GM21423 (cell line): ENCODE measurements at regions not wholly inside any gene's neighbourhood (a gene's known extent, or its start where the extent isn't known, plus 50 kb on each side); places are given as distances from the start of the nearest gene placed in this dataset.
"Not testable (repeated sequence)": the region's sequence is repeated elsewhere in the genome, so short reads cannot be mapped to it uniquely, and the experiment has no call there.

ENCODE experiments used
- ATAC-seq: cut with Tn5 transposase; IDR thresholded peaks from one replicate; pipeline ENCODE4 v1.9.1; 2021; ENCODE audit warnings: mild to moderate bottlenecking, moderate library complexity; ENCODE audit not compliant: unreplicated experiment

DNA sequence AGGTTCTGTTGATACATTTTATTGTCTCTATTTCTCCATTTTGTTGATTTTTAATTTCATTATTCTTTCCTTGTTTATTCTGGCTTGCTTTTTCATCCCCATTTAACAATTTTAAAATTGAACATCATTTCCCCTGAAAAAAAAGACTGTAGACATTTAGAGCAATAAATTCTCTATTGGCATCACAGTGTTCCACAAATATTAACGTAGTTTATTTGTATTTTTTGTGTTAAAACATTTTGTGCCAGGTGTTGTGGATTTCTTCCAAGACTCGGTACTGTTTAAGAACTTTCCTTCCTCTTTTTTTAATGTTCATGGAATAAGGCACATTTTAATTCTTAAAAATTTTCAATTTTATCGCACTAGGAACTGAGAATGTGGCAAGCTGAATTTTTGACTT, 156.1 kb upstream of the NPY start:
- ATAC-seq = no peak

DNA sequence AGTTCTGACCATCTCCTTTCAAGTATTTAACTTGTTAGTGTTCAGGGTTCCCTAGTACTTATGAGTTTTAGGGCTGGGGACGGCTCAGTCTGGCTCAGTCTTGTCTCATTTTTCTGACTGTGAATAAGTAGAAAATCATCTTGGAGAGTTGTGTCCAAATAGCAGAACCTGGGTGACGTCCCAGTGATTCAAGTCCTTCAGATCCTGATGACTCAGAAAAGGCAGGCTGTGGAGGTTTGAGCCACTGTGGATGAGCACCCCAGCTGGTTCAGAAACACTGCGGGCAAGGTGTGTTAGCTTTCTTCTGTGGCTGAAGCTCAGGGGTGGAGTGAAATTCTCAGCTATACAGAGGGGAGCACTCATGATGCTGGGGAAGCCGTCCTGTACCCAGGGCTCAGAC, 154.4 kb upstream of the NPY start:
- ATAC-seq = no peak

DNA sequence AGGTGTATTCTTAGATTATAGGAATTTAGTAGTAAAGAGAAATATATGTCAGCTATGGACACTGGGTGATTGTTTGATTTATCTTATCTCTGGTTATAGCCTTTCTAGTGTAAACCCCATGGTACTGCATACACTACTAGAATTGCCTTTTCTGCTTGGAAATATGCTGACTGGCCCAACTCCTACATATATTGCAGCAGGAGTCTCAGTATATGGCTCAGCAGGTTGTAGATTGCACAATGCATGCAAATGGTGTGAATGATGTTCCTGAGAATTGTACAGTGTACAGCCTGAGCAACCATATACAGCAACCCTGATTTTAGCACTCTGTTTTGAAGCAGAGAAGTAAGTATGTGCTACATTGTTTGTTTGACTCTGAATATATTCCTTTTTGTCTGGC, 153.4 kb upstream of the NPY start:
- ATAC-seq = no peak

DNA sequence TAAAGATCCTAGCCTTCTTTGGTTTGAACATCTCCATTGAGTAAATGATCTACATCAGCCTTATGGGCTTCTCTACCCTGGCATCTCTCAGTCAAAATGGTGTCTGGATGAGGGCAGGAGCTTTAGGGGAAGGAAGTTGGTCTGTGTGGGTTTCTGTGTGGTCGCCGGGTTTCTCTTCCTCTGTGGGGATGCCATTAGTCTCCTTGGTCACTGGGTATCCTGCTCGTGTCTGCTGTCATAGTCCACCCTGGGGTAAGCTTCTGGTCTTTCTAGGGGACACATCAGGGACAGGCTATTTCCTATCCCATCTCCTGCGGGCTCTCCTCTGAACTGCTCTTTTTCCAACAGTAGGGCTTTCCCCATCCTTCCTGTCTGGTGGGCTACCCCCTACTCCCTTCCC, 150.3 kb upstream of the NPY start:
- ATAC-seq = peak; percentile 48

DNA sequence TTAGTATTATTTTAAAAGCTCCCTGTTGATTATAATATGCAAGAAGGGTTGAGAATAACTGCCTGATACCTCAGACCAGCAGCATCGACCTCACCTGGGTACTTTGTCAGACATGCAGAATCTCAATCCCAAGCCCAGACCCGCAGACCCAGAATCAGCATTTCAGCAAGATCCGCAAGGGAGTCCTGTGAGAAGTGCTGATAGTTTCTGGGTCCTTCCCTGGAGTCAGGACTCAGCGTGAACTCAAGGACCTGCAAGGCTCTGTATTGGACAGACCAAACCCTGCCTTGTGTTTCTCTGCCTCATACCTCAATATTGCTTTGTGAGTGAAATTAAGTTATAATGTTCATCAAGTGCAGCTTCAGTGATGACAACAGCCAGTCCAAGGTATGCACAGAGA, 149.5 kb upstream of the NPY start:
- ATAC-seq = no peak

DNA sequence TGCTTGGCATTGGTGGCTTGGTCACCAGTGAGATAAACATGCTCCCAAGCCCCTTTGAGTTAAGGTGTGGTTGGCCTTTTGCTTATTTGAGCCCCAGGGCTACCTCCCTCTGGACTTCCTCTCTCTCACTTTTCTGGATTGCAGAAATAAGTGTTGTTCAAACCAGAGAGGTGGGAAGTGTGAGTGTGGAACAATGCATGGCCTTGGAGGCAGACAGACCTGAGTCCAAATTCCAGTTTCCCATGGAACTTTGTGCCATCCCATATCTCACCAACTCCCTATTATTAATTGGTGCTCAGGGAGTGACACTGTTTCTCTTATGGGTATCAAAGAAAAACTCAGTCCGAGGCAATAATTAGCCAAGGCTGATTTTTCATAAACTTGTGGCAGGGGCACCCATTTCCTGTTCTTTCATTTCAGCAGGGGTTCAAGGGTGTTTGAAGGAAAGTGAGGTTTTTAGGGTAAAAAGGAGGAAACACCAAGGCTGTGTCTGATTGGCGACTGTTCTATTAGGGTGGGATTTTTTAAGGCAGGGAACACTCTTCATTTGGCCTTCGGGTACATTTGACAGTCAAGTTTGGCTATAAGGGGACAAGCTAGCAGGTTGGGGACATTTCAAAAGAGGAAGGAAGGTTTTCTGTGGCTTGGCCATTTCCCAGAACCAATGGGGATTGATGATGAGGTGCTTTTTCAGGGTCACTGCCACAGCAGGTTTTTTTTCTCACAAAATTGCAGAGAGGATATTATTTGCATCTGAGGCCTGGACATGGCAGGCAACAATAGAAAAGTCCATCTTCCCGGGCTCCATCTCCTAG, 148.8 kb upstream of the NPY start:
- ATAC-seq = peak; percentile 75

DNA sequence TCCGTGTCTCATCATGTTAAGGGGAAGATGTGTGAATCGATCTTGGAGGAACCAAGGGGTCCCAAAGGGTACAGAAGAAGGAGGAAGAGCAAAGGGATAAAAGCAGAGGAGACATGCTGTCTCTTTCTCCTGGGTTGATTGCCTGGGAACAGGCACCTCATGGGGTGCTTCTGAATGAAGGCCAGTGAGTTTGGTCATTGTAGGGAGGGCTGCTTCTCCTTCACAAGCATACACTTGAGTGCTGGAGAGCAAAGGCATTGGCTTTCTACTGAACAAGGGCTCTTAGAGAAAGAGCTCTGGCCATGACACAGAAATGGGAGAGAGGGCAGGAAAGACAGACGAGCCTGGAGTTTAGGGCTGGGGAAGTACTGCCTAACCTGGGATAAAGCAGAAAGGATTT, 146.7 kb upstream of the NPY start:
- ATAC-seq = no peak

DNA sequence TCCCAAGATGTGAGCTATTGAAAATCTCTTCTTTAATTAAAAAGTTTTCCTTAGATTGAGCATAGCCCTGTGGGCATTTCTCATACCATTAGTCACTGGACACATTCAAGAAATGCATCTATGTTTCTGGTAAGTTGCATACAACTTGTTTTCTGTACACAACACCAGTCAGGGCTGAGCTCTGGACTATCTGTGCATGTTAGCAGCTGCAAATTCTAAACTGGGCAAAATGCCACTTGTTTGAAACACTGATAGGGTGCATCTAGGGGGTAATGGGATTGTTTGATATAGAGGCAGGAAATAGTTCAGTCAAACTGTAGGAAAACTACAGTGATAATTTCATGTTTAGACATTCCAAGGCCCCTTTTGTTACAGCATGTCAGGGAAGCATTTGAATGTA, 145.6 kb upstream of the NPY start:
- ATAC-seq = no peak

DNA sequence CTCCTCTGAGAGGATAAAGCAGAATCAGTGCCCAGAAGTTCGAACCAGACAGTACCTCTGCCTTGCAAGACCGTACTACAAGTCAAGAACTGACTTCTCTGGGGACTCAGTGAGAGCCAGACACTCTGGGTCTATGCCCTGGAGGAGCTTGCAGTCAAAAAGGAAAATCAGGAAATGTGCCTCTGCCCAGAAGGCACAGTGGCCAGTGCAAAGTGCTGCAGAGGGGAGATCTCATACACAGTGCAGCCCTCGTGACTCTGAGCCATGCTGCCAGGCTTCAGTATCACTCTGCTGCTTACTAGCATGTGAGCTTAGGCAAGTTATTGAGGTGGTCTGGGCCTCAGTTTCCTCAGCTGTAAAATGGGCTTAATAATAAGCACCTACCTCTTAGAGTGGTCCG, 144.0 kb upstream of the NPY start:
- no peak for ATAC-seq

DNA sequence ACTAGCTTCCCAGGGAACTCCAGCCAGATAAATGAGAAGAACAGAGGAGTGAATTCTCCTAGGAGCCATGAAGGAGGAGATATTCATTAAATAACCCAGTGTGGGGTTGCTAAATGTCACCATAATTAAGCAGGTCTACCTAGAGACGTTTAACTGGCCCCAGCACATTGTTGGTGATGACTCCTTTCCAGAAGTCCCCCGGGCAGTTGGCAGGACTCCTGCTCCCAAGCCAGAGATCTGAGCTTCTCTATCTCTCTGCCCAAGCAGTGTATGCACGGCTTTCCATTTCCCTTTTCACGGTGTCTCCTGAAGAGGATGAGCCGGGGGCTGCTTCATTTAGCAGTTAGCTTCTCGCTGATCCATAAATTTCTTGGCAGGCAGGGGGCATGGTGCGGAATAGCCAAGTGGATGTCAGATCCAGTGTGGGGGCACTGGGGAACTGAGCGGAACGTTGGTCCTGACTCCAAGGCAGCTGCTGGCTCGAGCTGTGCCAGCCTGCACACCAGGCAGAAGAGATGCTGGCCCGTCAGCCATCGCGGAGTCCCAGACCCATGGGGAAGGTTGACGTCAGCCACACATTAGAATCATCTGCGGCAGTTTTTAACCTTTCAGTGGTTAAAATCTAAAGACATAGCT, 142.0 kb upstream of the NPY start:
- ATAC-seq = no peak

DNA sequence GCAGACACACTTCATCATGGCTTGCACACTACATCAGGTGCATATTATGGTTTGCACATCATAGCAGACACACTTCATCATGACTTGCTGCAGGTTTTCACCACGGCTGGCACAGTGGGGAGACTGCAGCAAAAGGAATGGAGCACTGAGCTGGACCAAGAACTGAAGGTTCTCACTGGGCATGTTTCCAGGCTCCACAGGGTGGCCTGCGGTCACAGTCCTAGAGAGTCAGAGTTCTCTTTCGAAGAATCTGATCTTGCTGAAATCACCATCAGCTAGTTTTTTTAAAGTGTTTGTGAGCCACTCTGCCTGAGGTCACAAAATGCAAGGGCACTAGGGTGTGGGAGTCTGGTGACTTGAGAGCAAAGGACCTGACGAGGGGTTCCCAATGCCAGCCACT, 140.4 kb upstream of the NPY start:
- ATAC-seq = no peak

DNA sequence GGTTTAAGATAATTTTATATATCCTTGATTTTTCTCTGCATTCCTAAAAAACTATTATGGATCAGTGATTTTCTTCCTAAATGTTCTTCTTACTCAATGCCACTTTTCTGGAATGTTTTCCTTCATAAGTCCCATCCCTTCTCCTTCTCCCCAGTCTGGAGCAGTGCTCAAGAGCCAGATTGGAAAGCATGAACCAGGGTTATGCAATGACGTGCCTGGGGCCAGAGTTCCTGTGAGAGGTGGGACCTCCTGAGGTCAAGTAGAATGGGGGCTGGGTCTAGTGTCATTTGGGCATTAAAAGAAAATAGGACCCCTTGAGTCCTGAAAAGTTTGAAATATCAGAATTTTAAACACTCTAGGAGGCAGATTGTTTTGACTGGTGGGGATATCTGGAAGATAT, 132.0 kb upstream of the NPY start:
- ATAC-seq = no peak

DNA sequence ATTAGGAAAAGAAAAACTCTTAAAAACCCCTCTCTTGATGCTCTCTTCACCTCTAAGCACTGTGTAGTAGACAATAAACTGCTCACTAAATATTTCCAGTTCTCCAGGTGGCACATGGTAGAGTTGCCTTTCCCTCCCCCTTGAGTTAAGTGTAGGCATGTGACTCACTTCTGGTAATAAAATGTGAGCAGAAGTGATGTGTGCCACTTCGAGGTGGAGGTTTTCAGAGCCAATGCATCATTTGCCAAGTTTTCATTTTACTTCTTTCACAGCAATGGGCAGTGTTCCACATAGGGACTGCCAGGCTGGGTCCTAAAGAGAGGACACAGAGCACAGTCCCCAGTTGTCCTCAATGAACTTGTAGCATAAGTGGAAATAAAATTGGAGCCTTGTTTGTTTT, 131.6 kb upstream of the NPY start:
- no peak for ATAC-seq

DNA sequence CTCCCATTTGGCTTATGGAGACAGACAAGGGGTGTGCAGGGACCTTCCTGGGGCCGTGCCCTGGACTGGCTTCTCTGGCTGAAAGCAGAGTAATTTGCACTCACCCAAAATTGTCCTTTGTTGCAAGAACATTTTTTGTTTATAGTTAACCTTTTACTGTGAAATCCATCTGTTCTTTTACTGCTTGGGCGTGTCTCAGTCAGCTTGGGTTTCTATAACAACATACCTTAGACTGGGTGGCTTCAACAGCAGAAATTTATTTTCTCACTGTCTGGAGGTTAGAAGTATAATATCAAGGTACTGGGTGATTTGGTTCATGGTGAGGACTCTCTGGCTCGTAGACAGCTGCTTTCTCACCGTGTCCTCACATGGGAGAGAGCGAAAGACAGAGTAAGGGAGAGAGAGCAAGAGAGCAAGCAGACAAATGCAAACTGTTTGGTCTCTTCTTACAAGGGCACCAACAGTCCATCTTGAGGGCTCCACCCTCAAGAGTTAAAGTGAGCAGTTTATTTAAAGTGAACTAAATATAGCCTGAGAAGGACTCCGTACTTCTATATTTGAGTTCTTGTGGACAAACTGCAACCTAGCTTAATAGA, 131.0 kb upstream of the NPY start:
- ATAC-seq = no peak

DNA sequence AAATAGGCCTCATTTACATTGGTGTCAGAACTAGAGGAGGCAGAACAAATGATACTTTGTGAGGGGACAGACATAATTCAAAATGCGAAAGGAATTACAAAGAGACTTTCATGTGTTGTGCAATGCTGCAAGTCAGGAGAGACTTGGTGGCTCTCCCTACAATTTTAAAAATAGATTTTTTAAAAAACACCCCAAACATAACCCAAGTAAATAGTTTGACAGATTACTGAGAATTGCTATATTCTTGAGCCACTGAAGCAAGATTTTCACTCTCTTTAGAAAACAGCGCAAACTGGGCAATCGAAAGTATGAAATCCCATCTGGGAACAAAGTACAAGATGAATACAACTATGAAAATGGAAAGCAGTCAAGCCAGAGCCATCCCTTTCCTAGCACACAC, 126.3 kb upstream of the NPY start:
- no peak for ATAC-seq

DNA sequence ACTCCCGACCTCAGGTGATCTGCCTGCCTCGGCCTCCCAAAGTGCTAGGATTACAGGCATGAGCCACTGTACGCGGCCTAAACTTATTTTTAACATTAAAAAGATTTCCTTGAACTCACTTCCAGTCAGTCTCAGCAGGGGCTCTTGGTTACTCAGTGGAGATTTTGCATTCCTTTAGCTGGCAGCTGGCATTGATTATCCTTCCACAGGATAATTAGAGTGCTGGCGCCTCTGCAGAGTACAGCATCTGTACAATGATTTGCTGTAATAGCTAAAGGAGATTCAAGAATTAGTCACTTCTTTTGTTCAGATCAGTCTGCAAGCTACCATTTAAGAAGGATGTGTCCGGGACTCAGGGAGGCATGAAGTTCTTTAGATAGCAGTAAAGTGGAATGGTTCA, 125.0 kb upstream of the NPY start:
- no peak for ATAC-seq

DNA sequence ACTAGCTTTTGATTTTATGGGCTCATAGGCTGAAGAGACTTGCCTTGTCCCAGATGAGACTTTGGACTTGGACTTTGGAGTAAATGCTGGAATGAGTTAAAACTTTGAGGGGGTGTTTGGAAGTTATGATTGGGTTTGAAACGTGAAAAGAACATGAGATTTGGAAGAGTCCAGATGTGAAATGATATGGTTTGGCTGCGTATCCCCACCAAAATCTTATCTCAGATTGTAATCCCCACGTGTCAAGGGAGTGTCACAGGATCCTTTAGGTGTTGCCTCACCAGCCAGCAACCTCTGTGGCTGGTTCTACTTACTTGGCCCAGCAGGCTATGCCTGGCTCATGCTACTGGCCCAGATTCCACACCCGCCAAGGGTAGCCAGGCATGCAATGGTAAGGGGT, 119.6 kb upstream of the NPY start:
- ATAC-seq = no peak

DNA sequence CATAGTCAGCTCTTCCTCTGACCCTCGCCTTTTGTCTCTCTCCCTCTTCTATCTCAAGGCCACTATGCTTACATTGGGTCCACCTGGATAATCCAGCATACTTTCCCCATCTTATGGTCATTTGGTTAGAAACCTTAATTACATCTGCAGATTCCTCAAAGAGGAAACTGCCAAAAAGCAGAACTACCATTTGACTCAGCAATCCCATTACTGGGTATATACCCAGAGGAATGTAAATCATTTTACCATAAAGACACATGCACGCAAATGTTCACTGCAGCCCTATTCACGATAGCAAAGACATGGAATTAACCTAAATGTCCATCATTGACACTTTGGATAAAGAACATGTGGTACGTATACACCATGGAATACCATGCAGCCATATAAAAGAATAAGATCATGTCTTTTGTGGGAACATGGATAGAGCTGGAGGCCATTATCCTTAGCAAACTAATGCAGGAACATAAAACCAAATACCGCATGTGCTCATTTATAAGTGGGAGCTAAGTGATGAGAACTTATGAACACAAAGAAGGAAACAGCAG, 114.8 kb upstream of the NPY start:
- ATAC-seq = no peak

DNA sequence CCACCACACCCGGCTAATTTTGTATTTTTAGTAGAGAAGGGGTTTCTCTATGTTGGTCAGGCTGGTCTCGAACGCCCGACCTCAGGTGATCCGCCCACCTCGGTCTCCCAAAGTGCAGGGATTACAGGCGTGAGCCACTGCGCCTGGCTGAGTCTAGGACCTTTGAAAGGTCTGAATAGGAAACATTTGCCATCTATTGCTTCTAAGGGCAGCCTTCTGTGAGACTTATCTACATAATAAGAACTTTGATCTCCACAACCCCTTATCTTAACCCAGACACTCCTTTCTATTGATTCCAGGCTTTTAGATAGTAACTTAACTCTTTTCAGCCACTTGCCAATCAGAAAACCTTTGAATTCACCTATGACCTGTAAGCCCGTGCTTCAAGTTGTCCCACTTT, 112.0 kb upstream of the NPY start:
- ATAC-seq = not testable (repeated sequence)

DNA sequence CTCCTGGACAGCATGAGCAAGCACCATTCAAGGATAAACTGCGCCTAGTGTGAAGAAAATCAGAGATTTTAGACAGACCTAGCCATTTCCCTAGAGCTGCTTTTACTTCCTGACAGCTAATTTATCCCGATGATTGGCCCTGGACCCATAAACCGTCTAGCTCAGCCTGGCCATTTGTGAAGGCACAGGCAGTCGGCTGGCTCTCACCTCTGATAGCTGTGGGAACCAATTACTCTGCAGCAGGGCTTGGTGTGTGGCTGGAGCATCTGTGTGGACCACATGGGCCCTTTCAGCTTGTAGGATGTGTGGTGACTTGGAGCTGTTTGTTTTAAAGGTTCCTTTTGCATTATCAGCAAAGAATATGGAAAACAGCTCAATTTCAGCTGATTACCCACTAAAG, 111.1 kb upstream of the NPY start:
- ATAC-seq = no peak

DNA sequence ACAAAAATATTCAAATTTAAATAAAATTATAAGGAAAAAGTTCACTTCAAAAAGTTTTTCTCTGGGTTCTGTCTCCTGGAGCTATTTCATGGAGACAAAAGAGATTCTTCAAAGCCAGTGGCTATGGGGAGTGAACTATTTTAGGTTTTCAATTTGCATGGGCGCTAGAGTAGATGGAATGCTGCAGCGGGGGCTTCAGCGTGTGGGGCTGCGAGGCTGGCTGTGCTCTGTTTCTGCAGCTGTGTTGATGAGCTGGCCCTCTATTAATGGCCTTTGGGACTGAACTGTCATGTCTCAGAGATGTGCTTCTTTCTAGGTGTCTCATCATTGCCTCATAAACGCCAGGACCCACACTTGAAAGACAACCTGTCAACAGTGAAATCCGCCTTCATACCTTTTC, 108.4 kb upstream of the NPY start:
- no peak for ATAC-seq
